ENCODE measurements at regions not wholly inside any gene's neighbourhood (a gene's known extent, or its start where the extent isn't known, plus 50 kb on each side); places are given as distances from the start of the nearest gene placed in this dataset.

- H3K4ac ChIP-seq (replicated peaks; ENCODE audit: insufficient read length, low read depth, low read length): no peak overlapping the region
- POLR2A ChIA-PET (ENCODE audit: partially characterized antibody): no interaction called here
- H3K23ac ChIP-seq (ENCODE audit: insufficient read length): no peak overlapping the region
- no peak overlapping the region for H3K4me3 ChIP-seq (ENCODE audit: extremely low read depth in 1 of 4, insufficient read depth in 2 of 4, low read depth in 3 of 4, low read length in 4 of 4)
- no peak overlapping the region for H3K4me2 ChIP-seq (ENCODE audit: insufficient read depth in 1 of 2, low read depth in 2 of 2, low read length in 2 of 2)
- H2BK120ac ChIP-seq (replicated peaks; ENCODE audit: low read depth, low read length): no peak overlapping the region
- CTCF ChIA-PET (ENCODE audit: partially characterized antibody): no interaction called here
- H3K23me2 ChIP-seq (ENCODE audit: low read depth, low read length): no peaks in the 10 kb centered on the region
- no peak overlapping the region for H3K27ac ChIP-seq (ENCODE audit: low read depth, low read length)
- no peaks in the 10 kb centered on the region for H3K4me1 ChIP-seq (replicated peaks in 1 of 4; ENCODE audit: control insufficient read depth in 3 of 4, insufficient read depth in 4 of 4, low read length in 3 of 4)
- H4K5ac ChIP-seq (ENCODE audit: insufficient read length, low read depth, low read length): no peak overlapping the region
- H2BK20ac ChIP-seq (ENCODE audit: low read length): no peak overlapping the region
- no peak overlapping the region for H3K9ac ChIP-seq (replicated peaks in 1 of 4; ENCODE audit: extremely low read depth in 1 of 4, low read depth in 3 of 4, low read length in 3 of 4)
- no peaks in the 10 kb centered on the region for H3K79me2 ChIP-seq (ENCODE audit: control insufficient read depth in 1 of 2, insufficient read depth in 2 of 2, low read length in 2 of 2)
- no peak overlapping the region for H2BK15ac ChIP-seq (ENCODE audit: low read length)
- no peaks in the 10 kb centered on the region for H3K27me3 ChIP-seq (replicated peaks in 1 of 4; ENCODE audit: control insufficient read depth in 3 of 4, extremely low read depth in 1 of 4, insufficient read depth in 3 of 4, low read length in 3 of 4)
- H2AFZ ChIP-seq (ENCODE audit: low read length): no peak overlapping the region
- TF ChIP-seq EP300 (IDR thresholded peaks at IDR 0.05; ENCODE audit: borderline replicate concordance in 1 of 2, low read depth in 2 of 2, low read length in 2 of 2) (no peak), E2F6 (IDR thresholded peaks at IDR 0.05) (no peak), SUZ12 (IDR thresholded peaks at IDR 0.05; ENCODE audit: low read length) (no peak), YY1 (IDR thresholded peaks at IDR 0.05; ENCODE audit: low read depth, low read length) (no peak), POLR2A (IDR thresholded peaks at IDR 0.05; ENCODE audit: control extremely low read depth in 1 of 2, low read depth in 2 of 2, low read length in 2 of 2) (no peak), BRCA1 (IDR thresholded peaks at IDR 0.05; ENCODE audit: low read depth, low read length) (no peak), RNF2 (IDR thresholded peaks at IDR 0.05; ENCODE audit: borderline replicate concordance, low read depth, low read length, missing control alignments, poor library complexity, severe bottlenecking) (no peak), JUND (IDR thresholded peaks at IDR 0.05; ENCODE audit: low read length) (no peak), SP4 (IDR thresholded peaks at IDR 0.05; ENCODE audit: low read length) (no peak), SRF (IDR thresholded peaks at IDR 0.05; ENCODE audit: low read depth, low read length) (no peak), TEAD4 (IDR thresholded peaks at IDR 0.05; ENCODE audit: low read depth, low read length) (no peak), KDM4A (IDR thresholded peaks at IDR 0.05; ENCODE audit: low read depth, low read length, severe bottlenecking) (no peak), BCL11A (IDR thresholded peaks at IDR 0.05; ENCODE audit: low read depth in 2 of 2, low read length in 2 of 2) (no peak), JUN (IDR thresholded peaks at IDR 0.05; ENCODE audit: low read depth, low read length) (no peak)
- TF ChIP-seq, protein P1, sequence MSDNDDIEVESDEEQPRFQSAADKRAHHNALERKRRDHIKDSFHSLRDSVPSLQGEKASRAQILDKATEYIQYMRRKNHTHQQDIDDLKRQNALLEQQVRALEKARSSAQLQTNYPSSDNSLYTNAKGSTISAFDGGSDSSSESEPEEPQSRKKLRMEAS (IDR thresholded peaks at IDR 0.05): no peak
- no peak for FAIRE-seq
- H3K56ac ChIP-seq (replicated peaks; ENCODE audit: insufficient read length, low read depth, low read length): no peak overlapping the region
- H2AK5ac ChIP-seq (ENCODE audit: low read depth, low read length): no peak overlapping the region
- no peak overlapping the region for H4K91ac ChIP-seq (replicated peaks; ENCODE audit: insufficient read length, low read length)
- no peak overlapping the region for H2BK12ac ChIP-seq (ENCODE audit: low read depth, low read length)
- H3K14ac ChIP-seq (ENCODE audit: insufficient read length): no peak overlapping the region
- H4K20me1 ChIP-seq (replicated peaks in 1 of 2; ENCODE audit: control insufficient read depth in 1 of 2, insufficient read depth in 2 of 2, low read length in 2 of 2): no peaks in the 10 kb centered on the region
- H3K18ac ChIP-seq (ENCODE audit: extremely low read depth, low read length): no peak overlapping the region
- H3K9me3 ChIP-seq (ENCODE audit: insufficient read depth in 2 of 2, low read depth in 1 of 2, low read length in 1 of 2): no peaks in the 10 kb centered on the region
- no peaks in the 10 kb centered on the region for H3K36me3 ChIP-seq (ENCODE audit: control insufficient read depth in 2 of 4, insufficient read depth in 4 of 4, low read length in 3 of 4)
- no peak overlapping the region for H4K8ac ChIP-seq (ENCODE audit: extremely low read depth, insufficient read depth, low read length)
- DNase-seq (ENCODE audit: low read depth in 1 of 2, low spot score in 2 of 2): no peak
- H3K79me1 ChIP-seq (ENCODE audit: low read depth, low read length): no peaks in the 10 kb centered on the region
- 88% methylated on average over 3 of the region's 3 CpGs; no CpG with 5 or more reads in 1 of the 2 experiments for WGBS, 2 experiments (ENCODE audit: extremely low coverage in 1 of 2, insufficient coverage in 1 of 2, insufficient read length in 1 of 2, insufficient replicate concordance in 2 of 2, low coverage in 1 of 2, low lambda C conversion rate in 2 of 2, missing lambda C conversion rate in 1 of 2)
- no peak overlapping the region for H2BK5ac ChIP-seq (ENCODE audit: low read depth, low read length)
Measured at GRCh38 chr15:46607077-46607476, 972.2 kb downstream of the SQOR start.

Measured in H1 (cell line).